Stomach (tissue), 8 donors: ENCODE measurements at regions not wholly inside any gene's neighbourhood (a gene's known extent, or its start where the extent isn't known, plus 50 kb on each side); places are given as distances from the start of the nearest gene placed in this dataset.

Experiments used
- DNase-seq, 2 donors: peaks; one replicate each; pipeline versions ENCODE4 v3.0.0 to v3.0.0-alpha.2; 2013 to 2019
- H3K27ac ChIP-seq, 5 donors: fragments of 200-600 bp in 4 of 5; sonication (generic) in 4 of 5; one replicate each; pipeline ENCODE4 v1.5.1; 2013 to 2019; ENCODE audit warnings: mild to moderate bottlenecking in 1 of 5, moderate library complexity in 1 of 5
- H3K27me3 ChIP-seq, 3 donors: fragments of 200-600 bp; sonication (generic); one replicate each; pipeline ENCODE4 v1.5.1; 2017 to 2019; ENCODE audit warnings: mixed run types in 1 of 3
- H3K36me3 ChIP-seq, 4 donors: fragments of 200-600 bp; sonication (generic); 1 replicate in 3 of 4; 2 replicates in 1 of 4; pipeline ENCODE4 v1.5.1; 2016 to 2019
- H3K4me1 ChIP-seq, 4 donors: fragments of 200-600 bp; sonication (generic); one replicate each; pipeline ENCODE4 v1.5.1; 2016 to 2019
- H3K4me3 ChIP-seq, 4 donors: fragments of 200-600 bp; sonication (generic) in 3 of 4; one replicate each; pipeline ENCODE4 v1.5.1; 2016 to 2019; ENCODE audit warnings: mild to moderate bottlenecking in 1 of 4
- H3K9me3 ChIP-seq, 4 donors: fragments of 200-600 bp; sonication (generic); one replicate each; pipeline ENCODE4 v1.5.1; 2016 to 2019
- EP300 ChIP-seq: sonication (generic); formaldehyde crosslinking; IDR thresholded peaks from one replicate; pipeline ENCODE4 v1.6.1; 2017; ENCODE audit warnings: antibody characterized with exemption
- POLR2A ChIP-seq, 4 donors: fragments of 450-650 bp; IDR thresholded peaks; one replicate each; pipeline ENCODE4 v1.6.1; 2016; ENCODE audit warnings: antibody characterized with exemption in 4 of 4, control low read depth in 2 of 4, mild to moderate bottlenecking in 1 of 4, moderate library complexity in 1 of 4
- POLR2AphosphoS5 ChIP-seq, 3 donors: sonication (generic); formaldehyde crosslinking; IDR thresholded peaks; one replicate each; pipeline ENCODE4 v1.6.1; 2016; ENCODE audit warnings: antibody characterized with exemption in 3 of 3
- WGBS, 5 donors: extraction: QIAGEN DNeasy Blood & Tissue Kit in 3 of 5; methylation state at CpG; one replicate each; pipeline versions ENCODE4 v1.1.5 to v1.1.7; 2013 to 2018; 5-methylcytosine and 5-hydroxymethylcytosine counted together
- intact Hi-C: fragments of 100-400 bp; cut with DNase I; formaldehyde crosslinking; loops from one replicate; pipeline ENCODE4 v1.15.1; 2023; ENCODE audit warnings: low total_unique reads
- TF ChIP-seq, protein P1 (sequence below), 7 experiments: fragments of 450-650 bp in 4 of 7; fragments of 200-600 bp in 3 of 7; sonication (generic) in 3 of 7; IDR thresholded peaks; one replicate each; pipeline ENCODE4 v1.5.1; 2016 to 2019; ENCODE audit warnings: antibody characterized with exemption in 7 of 7, control low read depth in 2 of 7, mild to moderate bottlenecking in 1 of 7
- donor health status: healthy with polysubstance abuse.
- donor health status: Bipolar disorder and iron deficiency.
- donor health status: healthy.

DNA sequence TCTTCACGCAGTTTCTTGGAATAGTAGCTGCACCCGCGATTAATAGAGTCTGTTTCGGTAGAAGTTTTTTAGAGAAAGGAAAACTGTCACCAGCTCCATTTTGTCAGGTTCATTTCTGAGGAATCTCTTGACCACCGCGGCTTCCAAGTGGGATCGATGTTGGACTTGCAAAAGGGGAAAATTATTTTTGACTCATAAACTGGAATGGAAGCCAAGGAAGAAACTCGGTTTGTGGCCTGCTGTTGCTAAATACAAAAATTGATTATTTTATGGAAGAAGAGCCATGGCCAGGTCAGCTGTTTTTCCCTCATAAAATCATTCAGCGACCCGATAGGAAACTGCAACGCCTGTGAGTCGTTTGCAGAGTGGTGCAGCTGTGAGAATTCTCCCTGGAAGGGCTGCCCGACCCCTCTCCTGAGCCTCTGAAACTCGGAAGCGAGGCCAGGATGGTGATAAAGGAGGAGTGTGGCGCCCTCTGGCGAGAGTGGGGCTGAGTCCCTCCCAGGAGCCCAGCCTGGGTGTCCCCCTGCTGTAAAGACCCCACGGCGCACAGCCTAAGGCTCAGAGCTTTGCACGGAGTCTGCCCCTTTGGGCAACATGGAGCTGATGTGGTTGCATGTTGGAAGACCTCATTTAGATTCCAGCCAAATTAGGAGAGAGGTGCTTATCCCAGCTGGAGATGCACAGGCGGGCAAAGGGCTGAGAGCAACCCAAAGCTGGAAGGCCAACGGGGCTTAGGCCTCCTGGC is 83.6 kb upstream of the SLC25A33 start:
- DNase-seq: peak; percentile 73 to 89
- no peaks in the 10 kb centered on the region for H3K36me3 ChIP-seq
- 44 to 49% (median 46%) methylated on average over 19 to 22 of the region's 22 CpGs for WGBS, 5 donors
- H3K27me3 ChIP-seq: peaks cover 0 to 3% (median 0%) of the 10 kb centered on the region in 3 donors
- no peak overlapping the region for H3K4me3 ChIP-seq
- no peaks in the 10 kb centered on the region for H3K9me3 ChIP-seq
- intact Hi-C loops: loop anchor here (10.0 kb wide), 1 partner anchor 171 kb away; no protein-coding TSS in a partner anchor
- TF ChIP-seq POLR2A (IDR thresholded peaks at IDR 0.05): no peak
- TF ChIP-seq EP300: no peak
- TF ChIP-seq, protein P1, sequence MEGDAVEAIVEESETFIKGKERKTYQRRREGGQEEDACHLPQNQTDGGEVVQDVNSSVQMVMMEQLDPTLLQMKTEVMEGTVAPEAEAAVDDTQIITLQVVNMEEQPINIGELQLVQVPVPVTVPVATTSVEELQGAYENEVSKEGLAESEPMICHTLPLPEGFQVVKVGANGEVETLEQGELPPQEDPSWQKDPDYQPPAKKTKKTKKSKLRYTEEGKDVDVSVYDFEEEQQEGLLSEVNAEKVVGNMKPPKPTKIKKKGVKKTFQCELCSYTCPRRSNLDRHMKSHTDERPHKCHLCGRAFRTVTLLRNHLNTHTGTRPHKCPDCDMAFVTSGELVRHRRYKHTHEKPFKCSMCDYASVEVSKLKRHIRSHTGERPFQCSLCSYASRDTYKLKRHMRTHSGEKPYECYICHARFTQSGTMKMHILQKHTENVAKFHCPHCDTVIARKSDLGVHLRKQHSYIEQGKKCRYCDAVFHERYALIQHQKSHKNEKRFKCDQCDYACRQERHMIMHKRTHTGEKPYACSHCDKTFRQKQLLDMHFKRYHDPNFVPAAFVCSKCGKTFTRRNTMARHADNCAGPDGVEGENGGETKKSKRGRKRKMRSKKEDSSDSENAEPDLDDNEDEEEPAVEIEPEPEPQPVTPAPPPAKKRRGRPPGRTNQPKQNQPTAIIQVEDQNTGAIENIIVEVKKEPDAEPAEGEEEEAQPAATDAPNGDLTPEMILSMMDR (IDR thresholded peaks at IDR 0.05): peak in 5 of 7 experiments; percentile 60 to 78 (median 75)
- no peak for TF ChIP-seq POLR2AphosphoS5 (IDR thresholded peaks at IDR 0.05)
- peak overlapping the region in 1 of 5 donors; percentile 3 for H3K27ac ChIP-seq
- H3K4me1 ChIP-seq: peaks cover 0 to 15% (median 3%) of the 10 kb centered on the region in 4 donors

GRCh38 chr1:9456833-9457232 is 82.4 kb upstream of the SLC25A33 start:
- intact Hi-C loops: loop anchor here (10.0 kb wide), 1 partner anchor 172 kb away; no protein-coding TSS in a partner anchor
- H3K27ac ChIP-seq: no peak overlapping the region
- DNase-seq: no peak
- peaks cover 0 to 3% (median 0%) of the 10 kb centered on the region in 3 donors for H3K27me3 ChIP-seq
- peaks cover 0 to 15% (median 3%) of the 10 kb centered on the region in 4 donors for H3K4me1 ChIP-seq
- no peak overlapping the region for H3K4me3 ChIP-seq
- TF ChIP-seq, protein P1 (IDR thresholded peaks at IDR 0.05): no peak
- TF ChIP-seq EP300: no peak
- TF ChIP-seq POLR2AphosphoS5 (IDR thresholded peaks at IDR 0.05): no peak
- WGBS, 5 donors: 87 to 99% (median 93%) methylated on average over 4 of the region's 4 CpGs
- H3K9me3 ChIP-seq: no peaks in the 10 kb centered on the region
- H3K36me3 ChIP-seq: no peaks in the 10 kb centered on the region

- Histone ChIP-seq H3K27me3 (peaks cover 0 to 3% (median 0%) of the 10 kb centered on the region in 3 donors), H3K27ac (no peak overlapping the region), H3K9me3 (no peaks in the 10 kb centered on the region), H3K4me3 (no peak overlapping the region), H3K4me1 (peaks cover 0 to 8% (median 3%) of the 10 kb centered on the region in 4 donors), H3K36me3 (no peaks in the 10 kb centered on the region)
- WGBS, 5 donors: 52 to 69% (median 61%) methylated on average over 10 of the region's 10 CpGs
- intact Hi-C loops: loop anchor here (10.0 kb wide), 1 partner anchor 175 kb away; no protein-coding TSS in a partner anchor
- DNase-seq: no peak
- TF ChIP-seq EP300 (no peak), POLR2A (IDR thresholded peaks at IDR 0.05) (no peak), POLR2AphosphoS5 (IDR thresholded peaks at IDR 0.05) (no peak)
- TF ChIP-seq, protein P1 (IDR thresholded peaks at IDR 0.05): no peak
Observed at GRCh38 chr1:9459816-9460407, 79.4 kb upstream of the SLC25A33 start.

- H3K4me3 ChIP-seq: no peak overlapping the region
- H3K9me3 ChIP-seq: no peaks in the 10 kb centered on the region
- peaks cover 0 to 14% (median 9%) of the 10 kb centered on the region in 4 donors for H3K4me1 ChIP-seq
- DNase-seq: no peak
- TF ChIP-seq POLR2AphosphoS5 (IDR thresholded peaks at IDR 0.05) (no peak), EP300 (no peak), POLR2A (IDR thresholded peaks at IDR 0.05) (no peak)
- TF ChIP-seq, protein P1 (IDR thresholded peaks at IDR 0.05): no peak
- H3K36me3 ChIP-seq: no peaks in the 10 kb centered on the region
- H3K27me3 ChIP-seq: no peaks in the 10 kb centered on the region
- intact Hi-C loops: no loop called here
- H3K27ac ChIP-seq: no peak overlapping the region
- 59 to 77% (median 66%) methylated on average over 9 of the region's 9 CpGs for WGBS, 5 donors
Observed at GRCh38 chr1:9465640-9466039, 73.6 kb upstream of the SLC25A33 start.
